Tongue (tissue), 1 donor: ENCODE measurements at regions not wholly inside any gene's neighbourhood (a gene's known extent, or its start where the extent isn't known, plus 50 kb on each side); places are given as distances from the start of the nearest gene placed in this dataset.
"Not testable (repeated sequence)": the region's sequence is repeated elsewhere in the genome, so short reads cannot be mapped to it uniquely, and the experiment has no call there.

ENCODE experiments used
- DNase-seq: peaks from one replicate; pipeline ENCODE4 v3.0.0-alpha.2; 2015

GRCh38 chr7:159207951-159208350 is 63.3 kb upstream of the VIPR2 start:
- no peak for DNase-seq

GRCh38 chr7:159207393-159207792 is 62.7 kb upstream of the VIPR2 start:
- no peak for DNase-seq

- DNase-seq = no peak
Measured at GRCh38 chr7:159205833-159206232, 61.2 kb upstream of the VIPR2 start.

- DNase-seq = no peak
Measured at GRCh38 chr7:159204664-159205063, 60.0 kb upstream of the VIPR2 start.

- not testable (repeated sequence) for DNase-seq
Measured at GRCh38 chr7:159203253-159203652, 58.6 kb upstream of the VIPR2 start.

- DNase-seq = no peak
Measured at GRCh38 chr7:159201722-159202330, 57.2 kb upstream of the VIPR2 start.

GRCh38 chr7:159200421-159200820 is 55.8 kb upstream of the VIPR2 start:
- no peak for DNase-seq

- no peak for DNase-seq
Measured at GRCh38 chr7:159198016-159198724, 53.5 kb upstream of the VIPR2 start.

- DNase-seq = no peak
Measured at GRCh38 chr7:159197066-159197975, 52.7 kb upstream of the VIPR2 start.

GRCh38 chr7:159196584-159196983 is 51.9 kb upstream of the VIPR2 start:
- no peak for DNase-seq

- DNase-seq = peak; percentile 50
Measured at GRCh38 chr7:159195946-159196345, 51.3 kb upstream of the VIPR2 start.
